ENCODE measurements at regions not wholly inside any gene's neighbourhood (a gene's known extent, or its start where the extent isn't known, plus 50 kb on each side); places are given as distances from the start of the nearest gene placed in this dataset.
"Not testable (repeated sequence)": the region's sequence is repeated elsewhere in the genome, so short reads cannot be mapped to it uniquely, and the experiment has no call there.

GRCh38 chr2:180927030-180927686 lies 53.2 kb upstream of the UBE2E3 start:
- no peak for DNase-seq

- DNase-seq = no peak
Measured at GRCh38 chr2:180925700-180926099, 54.7 kb upstream of the UBE2E3 start.

- no peak for DNase-seq
Measured at GRCh38 chr2:180924063-180924462, 56.3 kb upstream of the UBE2E3 start.

DNA sequence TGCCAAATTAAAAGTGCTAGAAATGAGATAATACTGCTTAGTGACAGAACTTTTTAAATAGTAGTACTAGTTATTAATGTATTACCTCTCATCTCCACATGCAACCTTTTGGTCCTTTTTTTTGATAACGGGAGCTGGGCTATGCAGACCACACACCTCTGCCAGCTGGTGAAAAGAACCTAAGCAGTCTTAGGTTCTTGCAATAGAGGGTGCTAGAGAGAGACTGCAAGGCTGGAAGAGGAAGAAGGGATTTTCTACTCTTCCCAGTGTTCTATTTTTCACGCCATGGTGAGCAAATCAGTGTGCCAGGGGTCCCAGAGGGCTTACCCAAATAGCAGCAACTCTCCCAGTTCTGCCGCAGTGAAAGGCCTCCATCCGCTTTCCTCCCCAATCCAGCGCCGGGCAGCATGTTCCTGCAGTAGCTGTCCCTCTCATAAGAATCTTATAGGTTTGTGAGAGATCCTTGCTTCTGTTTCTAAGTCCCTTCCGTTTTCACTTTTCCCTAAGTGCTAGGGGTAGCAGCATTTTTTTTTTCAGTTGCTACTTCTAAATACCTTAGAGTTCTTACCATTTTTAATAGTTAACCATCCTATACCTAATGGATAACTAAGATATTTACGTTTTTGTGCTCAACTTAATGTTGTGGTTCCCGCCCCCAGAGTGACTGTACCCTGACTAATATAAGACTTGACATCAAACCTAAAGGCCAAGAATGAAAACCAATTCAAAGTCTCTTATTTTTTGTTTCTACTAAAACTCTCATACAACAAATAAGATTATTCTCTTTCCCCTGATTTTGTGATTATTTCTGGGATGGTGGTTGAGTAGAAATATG lies 69.4 kb upstream of the UBE2E3 start:
- DNase-seq = no peak

DNA sequence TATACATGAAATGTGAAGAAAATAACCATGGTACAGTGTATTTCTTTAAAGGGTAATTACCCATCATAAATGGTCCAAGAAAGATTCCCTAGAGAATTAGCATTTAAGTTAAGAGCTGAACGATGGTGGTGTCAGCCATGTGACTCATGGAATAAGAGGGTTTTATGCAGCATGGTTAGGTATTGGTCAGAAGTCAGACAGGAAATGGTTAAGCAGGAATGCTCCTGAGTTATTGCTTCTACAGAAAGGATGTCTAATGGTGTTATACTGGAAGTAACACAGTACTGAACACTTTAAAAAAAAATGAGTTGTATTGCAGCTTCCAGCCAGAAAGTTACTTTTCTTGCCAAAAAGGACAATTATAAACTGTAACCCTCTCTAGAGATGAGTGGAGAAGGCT lies 72.7 kb upstream of the UBE2E3 start:
- DNase-seq = no peak

GRCh38 chr2:180905461-180905860 lies 74.9 kb upstream of the UBE2E3 start:
- DNase-seq = no peak

GRCh38 chr2:180905002-180905401 lies 75.4 kb upstream of the UBE2E3 start:
- no peak for DNase-seq

GRCh38 chr2:180901331-180901730 lies 79.1 kb upstream of the UBE2E3 start:
- no peak for DNase-seq

GRCh38 chr2:180893752-180894151 lies 86.7 kb upstream of the UBE2E3 start:
- no peak for DNase-seq

GRCh38 chr2:180892091-180892490 lies 88.3 kb upstream of the UBE2E3 start:
- no peak for DNase-seq

- DNase-seq = no peak
Measured at GRCh38 chr2:180891360-180891759, 89.0 kb upstream of the UBE2E3 start.

GRCh38 chr2:180890781-180891180 lies 89.6 kb upstream of the UBE2E3 start:
- DNase-seq = no peak

DNA sequence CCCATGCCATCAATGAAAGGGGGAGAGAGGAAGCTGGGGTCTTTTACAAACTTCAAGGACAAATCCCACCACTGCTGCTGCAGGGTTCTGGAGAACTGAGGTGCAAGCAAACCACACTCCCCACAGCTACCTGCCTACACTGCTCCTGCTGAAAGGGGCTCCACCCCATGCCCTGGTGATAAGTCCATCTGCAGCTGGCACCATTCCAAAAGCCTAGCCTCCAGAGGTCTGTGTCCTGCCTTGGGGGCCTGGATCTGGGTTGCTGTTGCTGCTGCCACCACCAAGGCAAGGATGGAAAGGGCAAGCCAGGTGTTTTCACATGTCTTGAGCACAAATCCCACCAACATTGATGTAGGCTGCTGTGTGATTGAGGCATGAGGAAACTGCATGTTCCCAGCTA lies 97.4 kb upstream of the UBE2E3 start:
- no peak for DNase-seq

- no peak for DNase-seq
Measured at GRCh38 chr2:180876506-180876905, 103.9 kb upstream of the UBE2E3 start.

GRCh38 chr2:180873219-180873618 lies 107.2 kb upstream of the UBE2E3 start:
- no peak for DNase-seq

GRCh38 chr2:180872781-180873180 lies 107.6 kb upstream of the UBE2E3 start:
- not testable (repeated sequence) for DNase-seq

DNA sequence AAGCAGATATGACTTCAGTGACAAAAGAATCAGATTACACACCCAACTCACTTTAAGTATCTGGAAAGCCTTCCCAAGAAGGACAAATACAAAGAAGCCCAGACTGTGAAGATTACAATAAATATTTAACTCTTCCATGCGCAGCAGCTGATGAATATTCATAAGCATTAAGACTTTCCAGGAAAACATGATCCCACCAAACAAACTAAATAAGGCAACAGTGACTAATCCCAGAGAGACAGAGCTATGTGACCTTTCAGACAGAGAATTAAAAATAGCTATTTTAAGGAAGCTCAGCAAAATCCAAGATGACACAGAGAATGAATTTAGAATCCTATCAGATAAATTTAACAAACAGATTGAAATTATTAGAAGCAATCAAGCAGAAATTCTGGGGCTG lies 108.2 kb upstream of the UBE2E3 start:
- no peak for DNase-seq

DNA sequence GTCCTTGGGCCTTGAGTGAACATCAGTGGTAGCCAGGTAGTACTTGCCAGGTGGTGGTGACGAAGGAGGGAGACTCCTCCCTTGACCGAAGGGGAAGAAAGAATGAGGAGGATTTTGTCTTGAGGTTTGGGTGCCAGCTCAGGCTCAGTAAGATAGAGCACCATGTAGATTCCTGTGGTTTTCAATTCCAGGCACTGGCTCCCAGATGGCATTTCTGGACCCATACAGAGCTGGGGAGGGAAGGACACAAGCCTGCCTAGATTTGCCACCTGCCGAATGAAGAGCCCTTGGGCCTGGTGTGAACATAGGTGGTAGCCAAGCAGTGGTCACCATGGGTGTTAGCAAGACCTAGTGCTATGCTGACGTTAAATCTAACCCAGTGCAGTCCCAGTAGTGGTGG lies 108.8 kb upstream of the UBE2E3 start:
- DNase-seq = no peak

DNA sequence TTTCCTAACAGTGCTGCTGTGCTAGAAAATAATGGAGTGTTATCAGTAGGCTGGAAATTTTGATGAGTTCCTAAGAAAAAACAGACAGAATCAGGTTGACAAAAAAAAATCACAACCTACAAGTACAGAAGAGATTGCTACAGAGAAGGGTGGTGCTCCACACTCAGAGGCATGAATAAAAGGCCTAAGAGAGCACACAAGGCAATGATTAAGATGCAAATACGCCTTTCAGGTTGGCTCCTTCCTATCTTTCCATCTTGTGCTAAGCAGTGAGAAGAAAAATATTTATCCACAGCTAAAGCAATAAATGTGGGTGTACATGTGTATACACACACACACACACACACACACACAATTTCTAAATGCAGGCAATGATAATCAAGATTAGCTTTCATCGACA lies 130.6 kb upstream of the UBE2E3 start:
- DNase-seq = no peak

- no peak for DNase-seq
Measured at GRCh38 chr2:180848393-180848792, 132.0 kb upstream of the UBE2E3 start.

DNA sequence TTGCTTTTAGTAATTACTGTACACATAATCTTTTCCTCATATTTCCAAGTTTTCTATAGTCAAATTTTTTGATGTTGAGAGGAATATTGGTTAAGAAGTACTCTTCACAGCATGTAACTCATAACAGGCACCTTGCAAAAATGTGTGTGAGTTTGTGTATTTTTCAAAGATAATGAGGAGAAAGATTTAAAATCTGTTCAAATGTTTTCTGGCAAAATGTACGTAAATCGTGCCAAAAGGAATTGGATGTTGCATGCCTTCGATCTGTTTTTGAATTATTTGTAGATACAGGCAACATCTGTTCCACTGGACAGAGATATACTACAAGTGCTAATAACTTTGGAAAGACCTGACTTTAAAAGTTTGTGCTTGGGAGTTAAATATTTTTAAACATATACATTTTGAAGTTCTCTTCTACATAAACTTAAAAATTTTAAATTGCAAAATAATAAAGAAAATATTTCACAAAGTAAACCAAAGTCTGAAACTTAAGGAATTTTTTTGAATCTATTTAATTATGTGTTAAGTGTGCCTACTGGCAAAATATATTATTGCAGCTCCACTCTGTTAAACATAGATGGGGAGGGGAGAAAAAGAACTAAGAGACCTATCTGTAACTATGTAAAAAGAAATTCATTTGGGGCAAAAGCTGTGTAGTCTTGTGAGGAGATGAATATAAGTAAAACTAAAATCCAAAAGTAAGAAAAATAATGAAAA lies 133.5 kb upstream of the UBE2E3 start:
- DNase-seq = no peak

DNA sequence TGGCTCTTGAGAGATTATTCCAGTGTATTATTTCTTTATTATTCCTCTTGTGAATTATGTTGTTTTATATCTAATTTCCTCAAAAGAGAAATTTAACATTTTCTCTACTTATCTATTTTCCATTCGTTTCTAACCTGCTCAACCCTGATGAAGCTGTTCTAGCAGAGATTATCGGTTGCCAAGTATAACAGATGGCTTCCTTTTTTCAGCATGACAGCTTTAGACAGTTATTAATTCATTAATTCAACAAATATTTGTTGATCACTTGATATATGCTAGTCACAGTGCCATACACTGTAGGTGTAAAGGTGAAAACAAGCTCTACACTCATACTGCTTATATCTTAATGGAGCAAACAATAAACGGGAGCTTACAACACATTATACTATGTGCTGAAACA lies 137.9 kb upstream of the UBE2E3 start:
- no peak for DNase-seq

DNA sequence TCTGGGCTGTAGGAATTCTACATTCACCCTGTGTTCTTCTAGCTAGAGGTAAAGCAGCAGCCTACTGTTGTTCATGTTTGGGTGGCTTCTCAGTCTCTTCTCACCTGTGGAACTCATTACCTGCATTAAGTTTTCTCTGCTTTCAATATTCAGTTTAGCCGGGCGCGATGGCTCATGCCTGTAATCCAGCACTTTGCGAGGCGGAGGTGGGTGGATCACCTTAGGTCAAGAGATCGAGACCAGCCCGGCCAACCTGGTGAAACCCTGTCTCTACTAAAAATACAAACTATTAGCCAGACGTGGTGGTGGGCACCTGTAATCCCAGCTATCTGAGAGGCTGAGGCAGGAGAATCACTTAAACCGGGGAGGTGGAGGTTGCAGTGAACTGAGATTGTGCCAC lies 139.8 kb upstream of the UBE2E3 start:
- no peak for DNase-seq

DNA sequence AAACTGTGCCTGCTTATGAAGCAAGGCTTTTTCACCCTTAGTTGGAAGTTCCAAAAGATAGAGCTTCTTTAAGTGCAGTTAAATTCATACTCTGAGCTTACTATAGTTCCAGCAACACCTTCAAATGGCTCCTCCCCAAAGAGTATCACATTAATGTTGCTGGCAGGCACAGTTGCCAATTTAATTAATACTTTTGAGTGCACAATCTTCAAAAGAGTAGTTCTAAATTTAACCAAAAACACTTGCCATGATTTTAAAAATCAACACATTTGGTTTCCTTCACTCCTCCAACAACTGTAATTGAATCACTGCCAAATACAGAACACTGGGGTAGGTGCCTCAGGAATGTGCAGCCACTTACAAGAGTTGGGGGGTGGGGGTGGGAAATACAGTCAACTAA lies 150.6 kb upstream of the UBE2E3 start:
- DNase-seq = no peak
